ENCODE measurements at regions not wholly inside any gene's neighbourhood (a gene's known extent, or its start where the extent isn't known, plus 50 kb on each side); places are given as distances from the start of the nearest gene placed in this dataset.

DNA sequence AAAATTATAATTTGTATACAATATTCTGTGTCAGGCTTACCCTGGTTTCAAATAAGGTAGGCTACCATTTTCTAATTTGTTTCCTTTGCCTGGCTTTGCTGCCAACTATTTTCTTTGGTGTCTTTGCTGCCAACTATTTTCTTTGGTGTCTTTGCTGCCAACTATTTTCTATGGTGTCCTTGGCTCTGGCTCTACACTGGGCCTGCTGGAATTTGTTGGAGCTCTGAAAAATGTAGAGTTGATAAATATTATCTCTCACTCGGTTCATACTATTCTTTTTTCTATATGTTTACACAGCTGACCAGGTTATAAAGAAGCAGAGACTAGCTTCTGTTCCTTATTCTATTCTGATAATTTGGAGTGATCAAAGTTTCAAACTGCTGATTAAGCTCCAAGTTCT lies 768.0 kb upstream of the PHF14 start:
- no peaks in the 10 kb centered on the region for H3K9me3 Mint-ChIP-seq
- no peak overlapping the region for H3K27ac Mint-ChIP-seq
- no peaks in the 10 kb centered on the region for H3K27me3 Mint-ChIP-seq (ENCODE audit: low read depth)
- Histone ChIP-seq H4K8ac (replicated peaks; ENCODE audit: insufficient read length, low read depth, low read length) (no peak overlapping the region), H2BK12ac (ENCODE audit: insufficient read length, low read depth, low read length) (no peak overlapping the region), H4K91ac (ENCODE audit: insufficient read length, low read depth, low read length) (no peak overlapping the region), H3K4me1 (ENCODE audit: insufficient read depth, low read length) (no peaks in the 10 kb centered on the region), H3K18ac (ENCODE audit: insufficient read length, low read depth, low read length) (no peak overlapping the region), H2AFZ (ENCODE audit: low read length) (no peak overlapping the region), H3K27ac (ENCODE audit: insufficient read length, low read depth, low read length) (no peak overlapping the region), H4K20me1 (ENCODE audit: control insufficient read depth, insufficient read depth, insufficient read length) (no peaks in the 10 kb centered on the region), H3K79me1 (ENCODE audit: insufficient read depth, low read depth, low read length, poor library complexity, severe bottlenecking) (no peaks in the 10 kb centered on the region), H2BK20ac (ENCODE audit: low read depth, low read length, poor library complexity, severe bottlenecking) (no peak overlapping the region), H2BK5ac (ENCODE audit: insufficient read length, low read length) (no peak overlapping the region), H3K27me3 (ENCODE audit: insufficient read depth, low read length) (no peaks in the 10 kb centered on the region), H3K4me2 (ENCODE audit: insufficient read depth, insufficient read length, low read length) (no peak overlapping the region), H4K5ac (ENCODE audit: insufficient read length, low read depth, low read length) (no peak overlapping the region), H3K23ac (ENCODE audit: insufficient read length, low read depth, low read length) (no peak overlapping the region), H2BK15ac (ENCODE audit: low read depth, low read length) (no peak overlapping the region), H2BK120ac (ENCODE audit: low read depth, low read length, poor library complexity, severe bottlenecking) (no peak overlapping the region), H3K4ac (ENCODE audit: low read depth, low read length) (no peak overlapping the region), H2AK5ac (ENCODE audit: insufficient read length, low read length) (no peak overlapping the region), H3K23me2 (ENCODE audit: insufficient read length, low read depth, low read length, poor library complexity, severe bottlenecking) (no peaks in the 10 kb centered on the region), H3K14ac (ENCODE audit: insufficient read depth, low read length) (no peak overlapping the region), H3K79me2 (ENCODE audit: insufficient read depth, low read length) (no peaks in the 10 kb centered on the region), H3K9me3 (ENCODE audit: control insufficient read depth, low read depth, low read length) (no peaks in the 10 kb centered on the region), H3K9ac (ENCODE audit: extremely low read depth, insufficient read length, low read length) (no peak overlapping the region), H3T11ph (ENCODE audit: low read length) (no peak overlapping the region), H3K56ac (ENCODE audit: insufficient read length, low read depth, low read length) (no peak overlapping the region)
- DNase-seq, result no peak
- no peaks in the 10 kb centered on the region for H3K4me1 Mint-ChIP-seq
- TF ChIP-seq CTCF (conservative IDR thresholded peaks at IDR 0.05), result no peak
- no CpG with 5 or more reads among the region's 1 CpG for WGBS (ENCODE audit: extremely low coverage, insufficient read length, low lambda C conversion rate)
- no peak overlapping the region for H3K4me3 Mint-ChIP-seq
- no peaks in the 10 kb centered on the region for H3K36me3 Mint-ChIP-seq (ENCODE audit: insufficient read depth in 1 of 3, low read depth in 3 of 3)

Data from H9 (cell line).